Hepatocyte (in vitro differentiated cells): ENCODE measurements at regions not wholly inside any gene's neighbourhood (a gene's known extent, or its start where the extent isn't known, plus 50 kb on each side); places are given as distances from the start of the nearest gene placed in this dataset.
A peak's percentile ranks its signal among the peaks of the same experiment; 100 is the strongest.

ENCODE experiments used
- DNase-seq: peaks from one replicate; pipeline ENCODE4 v3.0.0-alpha.2; 2016; ENCODE audit warnings: low spot score
- H2AFZ ChIP-seq: fragments of 200-600 bp; sonication (generic); 2 replicates; pipeline ENCODE4 v1.6.0; 2016; ENCODE audit warnings: antibody characterized with exemption, mild to moderate bottlenecking
- H3K27ac ChIP-seq: fragments of 200-600 bp; sonication (generic); 2 replicates; pipeline ENCODE4 v1.5.1; 2016; ENCODE audit warnings: mild to moderate bottlenecking
- H3K27me3 ChIP-seq: fragments of 200-600 bp; sonication (generic); 2 replicates; pipeline ENCODE4 v1.6.1; 2016
- H3K36me3 ChIP-seq: fragments of 200-600 bp; sonication (generic); replicated peaks from 2 replicates; pipeline ENCODE4 v1.5.1; 2016; ENCODE audit warnings: low read depth; ENCODE audit not compliant: insufficient read depth
- H3K4me1 ChIP-seq: fragments of 200-600 bp; sonication (generic); 2 replicates; pipeline ENCODE4 v1.5.1; 2016; ENCODE audit warnings: mild to moderate bottlenecking, moderate library complexity; ENCODE audit not compliant: insufficient read depth
- H3K4me2 ChIP-seq: fragments of 200-600 bp; sonication (generic); 2 replicates; pipeline ENCODE4 v1.6.0; 2016
- H3K4me3 ChIP-seq: fragments of 200-600 bp; sonication (generic); 2 replicates; pipeline ENCODE4 v1.5.1; 2016; ENCODE audit warnings: mild to moderate bottlenecking
- H3K79me2 ChIP-seq: fragments of 200-600 bp; sonication (generic); 2 replicates; pipeline ENCODE4 v1.6.0; 2017; ENCODE audit warnings: mild to moderate bottlenecking
- H3K9me2 ChIP-seq: fragments of 200-600 bp; sonication (generic); replicated peaks from 2 replicates; pipeline ENCODE4 v1.6.0; 2017; ENCODE audit warnings: mild to moderate bottlenecking; ENCODE audit not compliant: insufficient read depth
- H3K9me3 ChIP-seq: fragments of 200-600 bp; sonication (generic); 2 replicates; pipeline ENCODE4 v1.5.1; 2016; ENCODE audit warnings: low read depth, mild to moderate bottlenecking
- H4K20me1 ChIP-seq: fragments of 200-600 bp; sonication (generic); 2 replicates; pipeline ENCODE4 v1.6.0; 2016; ENCODE audit warnings: mild to moderate bottlenecking; ENCODE audit not compliant: insufficient read depth, poor library complexity, severe bottlenecking
- EZH2 ChIP-seq: fragments of 200-600 bp; sonication (generic); IDR thresholded peaks from 2 replicates; pipeline ENCODE4 v1.6.1; 2016; ENCODE audit warnings: antibody characterized with exemption, mild to moderate bottlenecking, borderline replicate concordance
- EZH2phosphoT487 ChIP-seq: fragments of 200-600 bp; sonication (generic); IDR thresholded peaks from one replicate; pipeline ENCODE4 v1.6.1; 2018; ENCODE audit warnings: antibody characterized with exemption, mild to moderate bottlenecking, low read depth, moderate library complexity; ENCODE audit not compliant: unreplicated experiment, severe bottlenecking
- WGBS: methylation state at CpG from one replicate; pipeline ENCODE4 v1.1.6; 2016; ENCODE audit warnings: low lambda C conversion rate; ENCODE audit errors: missing lambda C conversion rate; 5-methylcytosine and 5-hydroxymethylcytosine counted together
- TF ChIP-seq, protein P1 (sequence below): fragments of 200-600 bp; sonication (generic); IDR thresholded peaks from 2 replicates; pipeline ENCODE4 v1.5.1; 2016; ENCODE audit warnings: antibody characterized with exemption, mild to moderate bottlenecking; ENCODE audit not compliant: poor library complexity

GRCh38 chr6:105763866-105764265 is 322.3 kb upstream of the PRDM1 start:
- Histone ChIP-seq H3K27ac (no peak overlapping the region), H3K79me2 (no peaks in the 10 kb centered on the region), H3K36me3 (no peaks in the 10 kb centered on the region), H3K9me3 (no peaks in the 10 kb centered on the region), H3K27me3 (no peaks in the 10 kb centered on the region), H3K4me3 (no peak overlapping the region), H3K4me1 (peaks cover 18% of the 10 kb centered on the region), H2AFZ (no peak overlapping the region), H3K4me2 (no peak overlapping the region), H4K20me1 (no peaks in the 10 kb centered on the region), H3K9me2 (no peaks in the 10 kb centered on the region)
- no peak for DNase-seq
- TF ChIP-seq, protein P1, sequence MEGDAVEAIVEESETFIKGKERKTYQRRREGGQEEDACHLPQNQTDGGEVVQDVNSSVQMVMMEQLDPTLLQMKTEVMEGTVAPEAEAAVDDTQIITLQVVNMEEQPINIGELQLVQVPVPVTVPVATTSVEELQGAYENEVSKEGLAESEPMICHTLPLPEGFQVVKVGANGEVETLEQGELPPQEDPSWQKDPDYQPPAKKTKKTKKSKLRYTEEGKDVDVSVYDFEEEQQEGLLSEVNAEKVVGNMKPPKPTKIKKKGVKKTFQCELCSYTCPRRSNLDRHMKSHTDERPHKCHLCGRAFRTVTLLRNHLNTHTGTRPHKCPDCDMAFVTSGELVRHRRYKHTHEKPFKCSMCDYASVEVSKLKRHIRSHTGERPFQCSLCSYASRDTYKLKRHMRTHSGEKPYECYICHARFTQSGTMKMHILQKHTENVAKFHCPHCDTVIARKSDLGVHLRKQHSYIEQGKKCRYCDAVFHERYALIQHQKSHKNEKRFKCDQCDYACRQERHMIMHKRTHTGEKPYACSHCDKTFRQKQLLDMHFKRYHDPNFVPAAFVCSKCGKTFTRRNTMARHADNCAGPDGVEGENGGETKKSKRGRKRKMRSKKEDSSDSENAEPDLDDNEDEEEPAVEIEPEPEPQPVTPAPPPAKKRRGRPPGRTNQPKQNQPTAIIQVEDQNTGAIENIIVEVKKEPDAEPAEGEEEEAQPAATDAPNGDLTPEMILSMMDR, result no peak
- TF ChIP-seq EZH2, result no peak
- WGBS, result 90% methylated on average over 2 of the region's 2 CpGs

- H3K27me3 ChIP-seq, result no peaks in the 10 kb centered on the region
- H3K79me2 ChIP-seq, result no peaks in the 10 kb centered on the region
- 81% methylated on average over 3 of the region's 3 CpGs for WGBS
- H3K36me3 ChIP-seq, result no peaks in the 10 kb centered on the region
- no peak overlapping the region for H3K4me2 ChIP-seq
- peaks cover 18% of the 10 kb centered on the region for H3K4me1 ChIP-seq
- TF ChIP-seq, protein P1, result no peak
- no peak for TF ChIP-seq EZH2phosphoT487
- TF ChIP-seq EZH2, result no peak
- no peaks in the 10 kb centered on the region for H3K9me2 ChIP-seq
- H2AFZ ChIP-seq, result no peak overlapping the region
- no peaks in the 10 kb centered on the region for H4K20me1 ChIP-seq
- H3K4me3 ChIP-seq, result no peak overlapping the region
- no peaks in the 10 kb centered on the region for H3K9me3 ChIP-seq
- no peak overlapping the region for H3K27ac ChIP-seq
- no peak for DNase-seq
These were observed 325.4 kb upstream of the PRDM1 start for GRCh38 chr6:105760746-105761145.

GRCh38 chr6:105759946-105760345 is 326.2 kb upstream of the PRDM1 start:
- Histone ChIP-seq H3K79me2 (no peaks in the 10 kb centered on the region), H2AFZ (no peak overlapping the region), H3K4me3 (no peak overlapping the region), H4K20me1 (no peaks in the 10 kb centered on the region), H3K27me3 (no peaks in the 10 kb centered on the region), H3K27ac (peak overlapping the region; percentile 21), H3K9me2 (no peaks in the 10 kb centered on the region), H3K36me3 (no peaks in the 10 kb centered on the region), H3K4me2 (peak overlapping the region; percentile 38), H3K4me1 (peaks cover 18% of the 10 kb centered on the region), H3K9me3 (no peaks in the 10 kb centered on the region)
- WGBS, result 73% methylated on average over 4 of the region's 4 CpGs
- no peak for TF ChIP-seq EZH2
- TF ChIP-seq, protein P1, result no peak
- no peak for TF ChIP-seq EZH2phosphoT487
- DNase-seq, result no peak

- Histone ChIP-seq H2AFZ (no peak overlapping the region), H3K4me2 (no peak overlapping the region), H3K36me3 (no peaks in the 10 kb centered on the region), H3K9me3 (no peaks in the 10 kb centered on the region), H4K20me1 (no peaks in the 10 kb centered on the region), H3K79me2 (no peaks in the 10 kb centered on the region), H3K27me3 (no peaks in the 10 kb centered on the region), H3K9me2 (no peaks in the 10 kb centered on the region), H3K4me1 (peaks cover 18% of the 10 kb centered on the region), H3K4me3 (no peak overlapping the region), H3K27ac (no peak overlapping the region)
- TF ChIP-seq, protein P1, result no peak
- TF ChIP-seq EZH2 (no peak), EZH2phosphoT487 (no peak)
- 98% methylated on average over 2 of the region's 2 CpGs for WGBS
- DNase-seq, result no peak
These were observed 327.1 kb upstream of the PRDM1 start for GRCh38 chr6:105759015-105759414.
